Activated T-cell treated with anti-CD3 and anti-CD28 coated beads, Interleukin-2, amount 50 U/mL, for 48 hours (primary cell): ENCODE measurements at regions not wholly inside any gene's neighbourhood (a gene's known extent, or its start where the extent isn't known, plus 50 kb on each side); places are given as distances from the start of the nearest gene placed in this dataset.
"Not testable (repeated sequence)": the region's sequence is repeated elsewhere in the genome, so short reads cannot be mapped to it uniquely, and the experiment has no call there.

Experiments
- DNase-seq, 2 experiments: peaks; one replicate each; pipeline ENCODE4 v3.0.0-alpha.2; 2020

DNA sequence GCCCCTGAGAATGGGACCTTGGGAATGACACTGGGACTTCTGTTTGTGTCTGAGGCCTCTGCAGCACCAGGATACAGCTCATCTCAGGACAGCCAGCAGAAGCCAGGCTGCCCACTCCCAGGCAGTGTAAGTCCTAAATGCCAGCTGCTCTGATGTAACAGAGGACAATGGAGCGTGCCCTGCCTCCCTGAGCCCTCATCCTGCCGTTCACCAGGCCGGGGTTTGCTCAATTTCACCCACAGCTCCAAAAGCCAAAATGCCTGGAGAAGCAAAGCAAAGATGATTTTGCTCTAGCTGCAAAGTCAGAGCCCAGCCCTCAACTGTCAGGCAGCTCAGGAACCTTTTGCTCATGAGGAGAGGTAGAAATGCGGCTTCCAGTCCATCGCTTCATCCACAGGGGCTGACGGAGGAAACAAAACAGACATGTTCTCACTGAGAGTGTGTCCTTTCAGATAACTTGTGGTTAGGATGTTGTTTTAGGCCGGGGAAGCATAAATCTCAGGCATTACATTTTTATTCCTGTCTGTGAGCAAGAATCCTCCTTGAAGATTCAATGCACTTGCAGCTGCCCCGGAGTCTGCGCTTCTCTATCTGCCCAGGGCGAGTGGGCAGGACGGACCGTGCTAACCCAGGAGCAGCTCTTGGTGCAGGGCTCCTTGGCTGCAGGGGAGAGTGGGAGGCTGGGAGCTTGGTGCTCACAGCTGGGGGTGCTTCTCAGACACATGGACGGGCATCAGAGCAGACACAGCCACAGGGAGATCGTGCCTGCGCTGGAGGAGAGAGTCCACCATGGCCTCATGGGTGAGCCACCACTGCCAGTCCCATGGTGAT, 83.2 kb upstream of the CHST15 start:
- DNase-seq, result no peak

DNA sequence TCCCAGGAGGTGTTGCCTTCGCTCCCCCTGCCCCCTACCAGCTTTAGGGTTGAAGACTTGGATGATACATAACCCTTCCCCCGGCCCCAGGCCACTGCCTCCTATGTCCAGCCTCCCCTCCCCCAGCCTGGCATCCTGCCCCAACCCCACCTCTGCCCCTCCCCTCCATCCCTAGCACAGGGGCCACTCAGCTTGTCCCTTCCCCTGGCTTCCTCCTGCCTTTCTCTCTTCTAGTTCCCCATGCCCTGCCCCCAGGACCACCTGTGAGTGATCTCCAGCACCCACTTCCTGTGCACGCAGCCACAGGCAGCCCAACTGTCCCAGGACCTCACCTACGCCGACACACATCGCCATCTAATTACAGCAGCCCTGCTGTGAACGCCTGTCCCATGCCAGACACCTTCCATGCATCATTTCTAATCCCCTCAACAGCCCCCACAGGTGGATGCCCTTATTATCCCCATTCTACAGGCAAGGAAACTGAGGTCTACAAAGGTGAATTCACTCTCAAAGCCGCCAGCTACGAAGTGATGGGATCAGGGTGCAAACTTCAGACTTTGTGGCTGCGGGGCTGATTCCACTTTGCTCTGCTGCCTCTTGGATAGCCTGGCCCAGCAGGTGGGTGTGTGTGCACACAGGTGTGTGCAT, 82.4 kb upstream of the CHST15 start:
- no peak for DNase-seq

- no peak for DNase-seq
Observed at GRCh38 chr10:124174673-124175645, 81.6 kb upstream of the CHST15 start.

DNA sequence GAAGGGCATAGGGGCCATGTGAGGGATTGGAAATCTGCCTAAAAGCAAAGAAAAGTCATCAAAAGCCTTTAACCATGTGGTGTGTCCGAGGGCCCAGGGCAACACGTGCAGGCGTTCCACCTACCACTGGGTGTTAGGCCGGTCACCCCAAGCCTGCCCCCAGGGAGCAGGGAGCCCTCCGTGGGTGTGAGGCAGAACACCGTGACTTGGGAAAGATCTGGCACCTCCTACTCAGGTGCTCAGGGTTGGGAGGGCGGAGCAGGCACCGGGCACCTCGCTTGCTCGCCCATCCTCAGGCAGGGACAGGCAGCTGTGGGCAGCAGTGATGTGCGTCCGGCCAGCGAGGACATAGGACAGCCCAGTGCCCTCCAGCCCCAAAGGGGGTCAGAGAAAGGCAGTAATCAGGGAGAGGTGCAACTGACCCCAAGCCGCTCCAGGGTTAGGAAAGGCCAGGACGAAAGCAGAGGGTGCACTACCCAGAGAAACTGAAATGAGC, 80.7 kb upstream of the CHST15 start:
- no peak for DNase-seq

- DNase-seq, result no peak
Observed at GRCh38 chr10:124173298-124173900, 80.0 kb upstream of the CHST15 start.

- DNase-seq, result no peak
Observed at GRCh38 chr10:124172181-124172916, 79.0 kb upstream of the CHST15 start.

DNA sequence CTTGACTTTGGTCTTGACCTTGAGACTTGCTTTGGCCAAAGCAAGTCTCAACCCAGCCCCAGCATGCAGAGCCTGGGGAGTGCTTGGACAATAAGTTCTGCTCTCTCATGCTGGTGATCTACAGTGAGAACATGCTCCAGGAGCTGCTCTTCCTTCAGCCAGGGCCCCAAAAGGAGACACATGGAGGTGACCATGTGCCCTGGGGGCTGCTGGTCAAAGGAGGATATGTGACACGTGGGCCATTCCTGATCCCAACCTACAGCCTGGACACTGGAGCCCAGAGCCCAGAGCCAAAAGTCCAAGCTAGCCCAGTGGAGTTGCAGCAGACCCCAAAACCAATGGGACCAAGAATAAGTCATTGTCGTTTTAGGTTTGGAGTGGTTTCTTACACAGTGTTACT, 78.2 kb upstream of the CHST15 start:
- DNase-seq, result no peak

- peak in 1 of 2 experiments; percentile 1 for DNase-seq
Observed at GRCh38 chr10:124170631-124171030, 77.2 kb upstream of the CHST15 start.

DNA sequence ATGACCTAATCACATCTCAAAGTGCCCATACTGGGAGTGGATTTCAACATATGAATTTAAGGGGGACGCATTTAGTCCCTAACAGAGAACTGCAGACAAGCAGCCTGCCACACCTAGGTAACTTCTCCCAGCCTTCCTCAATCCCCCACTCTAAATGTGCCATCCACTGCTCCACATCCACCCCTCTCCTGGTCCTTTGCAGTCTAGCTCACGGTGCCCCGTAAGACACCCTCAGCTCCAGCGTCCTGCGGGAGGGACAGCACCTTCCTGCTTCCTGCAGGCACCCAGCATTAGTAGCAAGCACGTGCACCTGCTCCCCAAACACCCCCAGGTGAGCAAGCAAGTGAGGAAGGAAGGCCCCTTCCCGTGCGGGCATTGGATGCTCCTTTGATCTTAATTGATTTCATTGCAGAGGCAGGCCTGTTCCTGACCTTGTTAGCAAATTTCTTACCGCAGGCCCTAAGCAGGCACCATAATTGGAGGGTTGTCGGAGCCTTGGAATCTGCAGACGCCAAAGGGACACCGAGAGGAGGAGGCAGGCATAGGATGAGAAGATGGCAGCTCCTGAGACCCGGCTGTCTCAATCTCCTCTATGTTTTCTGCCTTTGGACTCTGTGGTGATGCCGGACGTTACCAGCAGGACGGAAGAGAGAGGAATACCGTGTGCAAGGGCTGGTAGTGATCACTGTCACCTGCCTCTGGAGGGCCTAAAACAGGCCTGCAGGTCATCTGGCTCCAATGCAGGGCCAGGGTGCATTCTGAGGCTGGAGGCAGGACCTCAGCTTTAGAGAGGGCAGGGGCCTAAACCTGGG, 75.8 kb upstream of the CHST15 start:
- DNase-seq, result no peak

DNA sequence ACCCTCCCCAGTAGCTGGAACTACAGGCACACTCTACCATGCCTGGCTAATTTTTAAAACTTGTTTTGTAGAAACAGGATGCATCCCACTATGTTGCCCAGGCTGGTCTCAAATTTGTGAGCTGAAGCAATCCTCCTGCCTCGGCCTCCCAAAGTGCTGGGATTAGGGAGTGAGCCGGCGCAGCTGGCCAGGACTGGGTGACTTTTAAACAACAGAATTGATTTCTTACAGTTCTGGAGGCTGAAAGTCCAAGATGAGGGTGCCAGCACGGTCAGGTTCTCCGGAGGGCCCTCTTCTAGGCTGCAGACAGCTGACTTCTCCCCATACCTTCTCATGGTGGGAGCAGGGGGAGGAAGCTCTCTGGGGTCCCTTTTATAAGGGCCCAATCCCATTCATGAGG, 75.2 kb upstream of the CHST15 start:
- no peak for DNase-seq

GRCh38 chr10:124167925-124168324, 74.5 kb upstream of the CHST15 start:
- not testable (repeated sequence) for DNase-seq

DNA sequence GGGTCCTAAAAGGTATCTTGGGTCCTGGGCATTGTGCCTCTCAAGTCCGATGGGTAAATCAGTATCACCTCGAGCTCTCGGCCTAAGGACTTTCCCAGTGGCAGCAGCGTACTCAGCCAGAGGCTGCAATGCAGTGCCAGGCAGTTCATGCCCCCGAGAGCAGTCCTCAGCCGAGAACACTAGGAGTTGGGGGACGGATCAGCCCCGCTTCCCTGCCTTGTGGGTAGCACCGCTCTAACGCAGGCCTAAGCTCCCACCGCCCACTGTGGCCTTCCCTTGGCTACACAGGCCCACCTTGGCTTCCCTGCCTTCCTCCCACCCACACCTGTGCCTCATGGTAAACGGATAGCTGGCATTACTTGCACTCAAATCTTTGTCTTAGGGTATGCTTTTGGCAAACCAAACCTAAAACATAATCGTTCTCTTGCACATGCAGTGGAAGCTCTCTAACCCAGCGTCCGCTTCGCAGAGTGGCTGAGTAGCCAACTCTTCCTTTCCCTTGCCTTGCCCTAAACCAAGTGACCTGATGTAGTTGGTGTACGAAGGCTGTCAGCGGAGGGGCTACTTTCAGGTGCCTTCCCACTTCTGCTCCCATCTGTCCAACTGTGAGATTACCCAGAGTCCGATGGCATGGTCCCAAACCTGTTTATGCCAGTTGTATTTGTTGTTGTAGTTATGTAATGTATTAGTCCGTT, 73.2 kb upstream of the CHST15 start:
- no peak for DNase-seq

- no peak for DNase-seq
Observed at GRCh38 chr10:124165827-124166226, 72.4 kb upstream of the CHST15 start.

GRCh38 chr10:124165311-124165710, 71.9 kb upstream of the CHST15 start:
- DNase-seq, result no peak

GRCh38 chr10:124164264-124164663, 70.9 kb upstream of the CHST15 start:
- DNase-seq, result no peak

- no peak for DNase-seq
Observed at GRCh38 chr10:124162774-124163354, 69.5 kb upstream of the CHST15 start.

DNA sequence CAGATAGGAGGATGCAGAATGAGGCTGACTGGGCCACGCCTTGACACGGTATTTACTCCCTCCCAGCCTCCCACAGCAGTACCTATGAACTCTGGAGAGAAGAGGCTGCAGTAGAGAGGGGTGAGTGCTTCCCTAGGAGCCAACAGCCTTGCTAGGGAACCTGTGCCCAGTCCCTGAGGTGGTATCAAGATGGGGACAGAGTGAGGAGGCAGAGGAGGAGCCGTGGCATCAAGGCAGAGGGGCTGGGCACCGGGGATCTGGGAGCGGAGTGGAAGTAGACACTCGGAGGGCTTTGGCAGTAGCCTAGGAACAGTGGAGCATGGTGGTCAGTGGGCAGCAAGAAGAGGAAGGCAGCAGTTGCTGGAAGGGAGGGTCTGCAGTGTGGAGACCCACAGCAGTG, 68.7 kb upstream of the CHST15 start:
- DNase-seq, result no peak

DNA sequence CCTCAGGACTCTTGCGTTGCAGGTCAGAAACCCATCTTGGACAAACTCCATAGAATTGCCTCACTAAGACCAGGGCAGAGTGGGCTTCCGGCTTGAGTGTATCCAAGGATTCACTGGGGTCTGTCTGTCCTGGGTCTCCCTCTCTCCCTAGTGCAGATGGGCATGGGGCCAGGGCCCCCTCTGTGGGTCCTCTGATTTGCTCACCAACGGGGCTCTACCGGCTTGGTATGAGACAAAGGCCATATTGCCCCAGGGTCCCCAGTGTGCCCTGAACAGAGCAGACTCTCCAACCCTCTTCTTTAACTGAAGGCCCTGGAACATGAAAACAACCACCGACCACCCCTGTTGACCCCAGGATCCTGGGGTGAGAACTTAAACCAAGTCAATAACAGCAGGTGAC, 68.2 kb upstream of the CHST15 start:
- DNase-seq, result no peak

GRCh38 chr10:124160943-124161582, 67.7 kb upstream of the CHST15 start:
- no peak for DNase-seq

- no peak for DNase-seq
Observed at GRCh38 chr10:124160176-124160575, 66.8 kb upstream of the CHST15 start.
